NCI-H510A treated with DMSO at 0.1 percent for 48 hours (cell line): ENCODE measurements at regions not wholly inside any gene's neighbourhood (a gene's known extent, or its start where the extent isn't known, plus 50 kb on each side); places are given as distances from the start of the nearest gene placed in this dataset.

Experiments used
- DNase-seq: peaks from one replicate; lab custom pipeline; 2025; lab: John Stamatoyannopoulos, UW

- DNase-seq: no peak
Observed at GRCh38 chr10:129021594-129022304, 445.3 kb upstream of the MGMT start.

- DNase-seq: no peak
Observed at GRCh38 chr10:129023082-129023481, 444.0 kb upstream of the MGMT start.

- DNase-seq: no peak
Observed at GRCh38 chr10:129024046-129024445, 443.0 kb upstream of the MGMT start.

- no peak for DNase-seq
Observed at GRCh38 chr10:129025787-129026186, 441.3 kb upstream of the MGMT start.

- DNase-seq: no peak
Observed at GRCh38 chr10:129027906-129028305, 439.1 kb upstream of the MGMT start.

- no peak for DNase-seq
Observed at GRCh38 chr10:129028451-129028850, 438.6 kb upstream of the MGMT start.

- no peak for DNase-seq
Observed at GRCh38 chr10:129029051-129029450, 438.0 kb upstream of the MGMT start.

GRCh38 chr10:129029851-129030602 lies 437.0 kb upstream of the MGMT start:
- no peak for DNase-seq

GRCh38 chr10:129030603-129030895 lies 436.5 kb upstream of the MGMT start:
- no peak for DNase-seq

GRCh38 chr10:129030996-129031843 lies 435.8 kb upstream of the MGMT start:
- DNase-seq: no peak

- no peak for DNase-seq
Observed at GRCh38 chr10:129031844-129032150, 435.2 kb upstream of the MGMT start.

GRCh38 chr10:129032372-129033313 lies 434.4 kb upstream of the MGMT start:
- DNase-seq: no peak

- no peak for DNase-seq
Observed at GRCh38 chr10:129033340-129033739, 433.7 kb upstream of the MGMT start.

GRCh38 chr10:129033790-129034272 lies 433.2 kb upstream of the MGMT start:
- DNase-seq: no peak

- DNase-seq: no peak
Observed at GRCh38 chr10:129035052-129035827, 431.8 kb upstream of the MGMT start.

- DNase-seq: no peak
Observed at GRCh38 chr10:129038522-129038921, 428.5 kb upstream of the MGMT start.

GRCh38 chr10:129039406-129040370 lies 427.4 kb upstream of the MGMT start:
- DNase-seq: no peak

GRCh38 chr10:129040377-129040776 lies 426.7 kb upstream of the MGMT start:
- no peak for DNase-seq

- no peak for DNase-seq
Observed at GRCh38 chr10:129041916-129042315, 425.1 kb upstream of the MGMT start.
